K562 (cell line): ENCODE measurements at regions not wholly inside any gene's neighbourhood (a gene's known extent, or its start where the extent isn't known, plus 50 kb on each side); places are given as distances from the start of the nearest gene placed in this dataset.

Experiments used
- BHLHE40 ChIP-seq: IDR thresholded peaks from 2 replicates; pipeline ENCODE4 v1.6.1; 2011; ENCODE audit warnings: low read length, improper control_type of control experiment
- BMI1 ChIP-seq: fragments of 150-350 bp; IDR thresholded peaks from 2 replicates; pipeline ENCODE4 v1.6.1; 2014; ENCODE audit warnings: low read length
- FOSL1 ChIP-seq: fragments of 200-800 bp; sonication (Bioruptor generic); conservative IDR thresholded peaks from 2 replicates; pipeline ENCODE4 v1.6.1; 2016; ENCODE audit warnings: missing genetic modification characterization, missing compliant biosample characterization
- NFE2L1 ChIP-seq: fragments of 450-650 bp; IDR thresholded peaks from 2 replicates; pipeline ENCODE4 v1.6.1; 2016; ENCODE audit warnings: missing genetic modification characterization, low read depth, mild to moderate bottlenecking, missing compliant biosample characterization, moderate library complexity, borderline replicate concordance
- PHTF2 ChIP-seq: fragments of 250-450 bp; sonication (Bioruptor Pico); IDR thresholded peaks from 2 replicates; pipeline ENCODE4 v1.5.0; 2021; ENCODE audit warnings: mild to moderate bottlenecking
- RBBP5 ChIP-seq: fragments of 200-600 bp; sonication (generic); IDR thresholded peaks from 2 replicates; pipeline ENCODE4 v1.6.1; 2012; ENCODE audit warnings: borderline replicate concordance, mild to moderate bottlenecking, low read length, control low read depth, inconsistent platforms; ENCODE audit not compliant: insufficient read depth, poor library complexity, severe bottlenecking
- ZNF644 ChIP-seq: fragments of 200-800 bp; sonication (Bioruptor generic); IDR thresholded peaks from 2 replicates; pipeline ENCODE4 v1.6.1; 2016; ENCODE audit warnings: low read depth, missing genetic modification characterization, missing compliant biosample characterization
- ZNF764 ChIP-seq: fragments of 250-450 bp; sonication (Bioruptor Pico); IDR thresholded peaks from 2 replicates; pipeline ENCODE4 v1.4.0; 2020; ENCODE audit warnings: low read depth, mild to moderate bottlenecking, moderate library complexity
- ZNF766 ChIP-seq: fragments of 200-800 bp; sonication (Bioruptor generic); conservative IDR thresholded peaks from 2 replicates; pipeline ENCODE4 v1.6.1; 2016; ENCODE audit warnings: missing genetic modification characterization, missing compliant biosample characterization
- TF ChIP-seq, protein P1 (sequence below): fragments of 250-450 bp; sonication (Bioruptor Pico); IDR thresholded peaks from 2 replicates; pipeline ENCODE4 v1.5.0; 2020; ENCODE audit warnings: mild to moderate bottlenecking, borderline replicate concordance
- TF ChIP-seq, protein P2 (sequence below): sonication (generic); formaldehyde crosslinking; IDR thresholded peaks from 2 replicates; pipeline ENCODE4 v1.8.0; 2022; ENCODE audit warnings: mild to moderate bottlenecking, missing genetic modification reagents
- TF ChIP-seq, protein P3 (sequence below): fragments of 250-450 bp; sonication (Bioruptor Pico); IDR thresholded peaks from 2 replicates; pipeline ENCODE4 v1.5.0; 2022; ENCODE audit warnings: mild to moderate bottlenecking
- TF ChIP-seq, protein P4 (sequence below): fragments of 450-650 bp; IDR thresholded peaks from 2 replicates; pipeline ENCODE4 v1.7.1; 2018; ENCODE audit warnings: mild to moderate bottlenecking, low read depth; ENCODE audit not compliant: partially characterized antibody
- TF ChIP-seq, protein P5 (sequence below): fragments of 250-450 bp; sonication (Bioruptor Pico); IDR thresholded peaks from 2 replicates; pipeline ENCODE4 v1.4.0; 2020; ENCODE audit warnings: mild to moderate bottlenecking, moderate library complexity
- TF ChIP-seq, protein P6 (sequence below): fragments of 250-450 bp; sonication (Bioruptor Pico); IDR thresholded peaks from 2 replicates; pipeline ENCODE4 v1.4.0; 2020; ENCODE audit warnings: borderline replicate concordance

DNA sequence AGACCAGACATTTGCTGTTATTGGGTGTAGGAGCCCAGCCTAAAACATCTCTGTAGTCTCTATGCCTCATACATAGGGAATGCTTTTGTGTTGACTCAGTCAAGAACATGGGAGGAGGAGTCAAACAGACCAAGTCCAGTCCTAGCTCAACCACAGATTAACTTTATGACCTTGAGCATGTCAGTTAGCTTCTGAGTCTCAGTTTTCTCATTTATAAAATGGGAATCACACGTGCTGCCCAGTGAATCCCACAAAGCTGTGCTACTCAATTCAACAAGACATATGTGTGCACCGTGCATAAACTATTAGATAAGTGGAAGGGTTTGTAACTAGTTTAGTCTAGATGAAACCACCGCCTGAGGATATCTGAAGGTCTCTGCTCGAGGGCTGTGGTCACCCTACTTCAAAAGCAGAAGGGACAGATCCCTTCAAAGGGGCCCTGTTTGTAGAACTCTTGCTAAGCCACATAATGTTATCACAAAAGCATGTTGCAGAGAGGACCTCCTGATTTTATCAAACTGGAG, 109.5 kb upstream of the NFIA start (continued):
- TF ChIP-seq NFE2L1 (tag) (no peak), ZNF644 (tag) (no peak), PHTF2 (CRISPR knock-in tag) (peak; percentile 27; the same call in 1 of the 2 replicates), ZNF766 (CRISPR knock-in tag) (peak; percentile 85), BMI1 (no peak), ZNF764 (CRISPR knock-in tag) (no peak), RBBP5 (no peak), BHLHE40 (peak; percentile 49; the same call in 1 of the 2 replicates), FOSL1 (tag) (peak; percentile 83)
- TF ChIP-seq, protein P1, sequence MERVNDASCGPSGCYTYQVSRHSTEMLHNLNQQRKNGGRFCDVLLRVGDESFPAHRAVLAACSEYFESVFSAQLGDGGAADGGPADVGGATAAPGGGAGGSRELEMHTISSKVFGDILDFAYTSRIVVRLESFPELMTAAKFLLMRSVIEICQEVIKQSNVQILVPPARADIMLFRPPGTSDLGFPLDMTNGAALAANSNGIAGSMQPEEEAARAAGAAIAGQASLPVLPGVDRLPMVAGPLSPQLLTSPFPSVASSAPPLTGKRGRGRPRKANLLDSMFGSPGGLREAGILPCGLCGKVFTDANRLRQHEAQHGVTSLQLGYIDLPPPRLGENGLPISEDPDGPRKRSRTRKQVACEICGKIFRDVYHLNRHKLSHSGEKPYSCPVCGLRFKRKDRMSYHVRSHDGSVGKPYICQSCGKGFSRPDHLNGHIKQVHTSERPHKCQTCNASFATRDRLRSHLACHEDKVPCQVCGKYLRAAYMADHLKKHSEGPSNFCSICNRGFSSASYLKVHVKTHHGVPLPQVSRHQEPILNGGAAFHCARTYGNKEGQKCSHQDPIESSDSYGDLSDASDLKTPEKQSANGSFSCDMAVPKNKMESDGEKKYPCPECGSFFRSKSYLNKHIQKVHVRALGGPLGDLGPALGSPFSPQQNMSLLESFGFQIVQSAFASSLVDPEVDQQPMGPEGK (CRISPR knock-in tag) = no peak
- TF ChIP-seq, protein P2, sequence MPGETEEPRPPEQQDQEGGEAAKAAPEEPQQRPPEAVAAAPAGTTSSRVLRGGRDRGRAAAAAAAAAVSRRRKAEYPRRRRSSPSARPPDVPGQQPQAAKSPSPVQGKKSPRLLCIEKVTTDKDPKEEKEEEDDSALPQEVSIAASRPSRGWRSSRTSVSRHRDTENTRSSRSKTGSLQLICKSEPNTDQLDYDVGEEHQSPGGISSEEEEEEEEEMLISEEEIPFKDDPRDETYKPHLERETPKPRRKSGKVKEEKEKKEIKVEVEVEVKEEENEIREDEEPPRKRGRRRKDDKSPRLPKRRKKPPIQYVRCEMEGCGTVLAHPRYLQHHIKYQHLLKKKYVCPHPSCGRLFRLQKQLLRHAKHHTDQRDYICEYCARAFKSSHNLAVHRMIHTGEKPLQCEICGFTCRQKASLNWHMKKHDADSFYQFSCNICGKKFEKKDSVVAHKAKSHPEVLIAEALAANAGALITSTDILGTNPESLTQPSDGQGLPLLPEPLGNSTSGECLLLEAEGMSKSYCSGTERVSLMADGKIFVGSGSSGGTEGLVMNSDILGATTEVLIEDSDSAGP (CRISPR knock-in tag) = no peak
- TF ChIP-seq, protein P3, sequence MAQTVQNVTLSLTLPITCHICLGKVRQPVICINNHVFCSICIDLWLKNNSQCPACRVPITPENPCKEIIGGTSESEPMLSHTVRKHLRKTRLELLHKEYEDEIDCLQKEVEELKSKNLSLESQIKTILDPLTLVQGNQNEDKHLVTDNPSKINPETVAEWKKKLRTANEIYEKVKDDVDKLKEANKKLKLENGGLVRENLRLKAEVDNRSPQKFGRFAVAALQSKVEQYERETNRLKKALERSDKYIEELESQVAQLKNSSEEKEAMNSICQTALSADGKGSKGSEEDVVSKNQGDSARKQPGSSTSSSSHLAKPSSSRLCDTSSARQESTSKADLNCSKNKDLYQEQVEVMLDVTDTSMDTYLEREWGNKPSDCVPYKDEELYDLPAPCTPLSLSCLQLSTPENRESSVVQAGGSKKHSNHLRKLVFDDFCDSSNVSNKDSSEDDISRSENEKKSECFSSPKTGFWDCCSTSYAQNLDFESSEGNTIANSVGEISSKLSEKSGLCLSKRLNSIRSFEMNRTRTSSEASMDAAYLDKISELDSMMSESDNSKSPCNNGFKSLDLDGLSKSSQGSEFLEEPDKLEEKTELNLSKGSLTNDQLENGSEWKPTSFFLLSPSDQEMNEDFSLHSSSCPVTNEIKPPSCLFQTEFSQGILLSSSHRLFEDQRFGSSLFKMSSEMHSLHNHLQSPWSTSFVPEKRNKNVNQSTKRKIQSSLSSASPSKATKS (CRISPR knock-in tag) = no peak
- TF ChIP-seq, protein P4, sequence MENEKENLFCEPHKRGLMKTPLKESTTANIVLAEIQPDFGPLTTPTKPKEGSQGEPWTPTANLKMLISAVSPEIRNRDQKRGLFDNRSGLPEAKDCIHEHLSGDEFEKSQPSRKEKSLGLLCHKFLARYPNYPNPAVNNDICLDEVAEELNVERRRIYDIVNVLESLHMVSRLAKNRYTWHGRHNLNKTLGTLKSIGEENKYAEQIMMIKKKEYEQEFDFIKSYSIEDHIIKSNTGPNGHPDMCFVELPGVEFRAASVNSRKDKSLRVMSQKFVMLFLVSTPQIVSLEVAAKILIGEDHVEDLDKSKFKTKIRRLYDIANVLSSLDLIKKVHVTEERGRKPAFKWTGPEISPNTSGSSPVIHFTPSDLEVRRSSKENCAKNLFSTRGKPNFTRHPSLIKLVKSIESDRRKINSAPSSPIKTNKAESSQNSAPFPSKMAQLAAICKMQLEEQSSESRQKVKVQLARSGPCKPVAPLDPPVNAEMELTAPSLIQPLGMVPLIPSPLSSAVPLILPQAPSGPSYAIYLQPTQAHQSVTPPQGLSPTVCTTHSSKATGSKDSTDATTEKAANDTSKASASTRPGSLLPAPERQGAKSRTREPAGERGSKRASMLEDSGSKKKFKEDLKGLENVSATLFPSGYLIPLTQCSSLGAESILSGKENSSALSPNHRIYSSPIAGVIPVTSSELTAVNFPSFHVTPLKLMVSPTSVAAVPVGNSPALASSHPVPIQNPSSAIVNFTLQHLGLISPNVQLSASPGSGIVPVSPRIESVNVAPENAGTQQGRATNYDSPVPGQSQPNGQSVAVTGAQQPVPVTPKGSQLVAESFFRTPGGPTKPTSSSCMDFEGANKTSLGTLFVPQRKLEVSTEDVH = no peak
- TF ChIP-seq, protein P5, sequence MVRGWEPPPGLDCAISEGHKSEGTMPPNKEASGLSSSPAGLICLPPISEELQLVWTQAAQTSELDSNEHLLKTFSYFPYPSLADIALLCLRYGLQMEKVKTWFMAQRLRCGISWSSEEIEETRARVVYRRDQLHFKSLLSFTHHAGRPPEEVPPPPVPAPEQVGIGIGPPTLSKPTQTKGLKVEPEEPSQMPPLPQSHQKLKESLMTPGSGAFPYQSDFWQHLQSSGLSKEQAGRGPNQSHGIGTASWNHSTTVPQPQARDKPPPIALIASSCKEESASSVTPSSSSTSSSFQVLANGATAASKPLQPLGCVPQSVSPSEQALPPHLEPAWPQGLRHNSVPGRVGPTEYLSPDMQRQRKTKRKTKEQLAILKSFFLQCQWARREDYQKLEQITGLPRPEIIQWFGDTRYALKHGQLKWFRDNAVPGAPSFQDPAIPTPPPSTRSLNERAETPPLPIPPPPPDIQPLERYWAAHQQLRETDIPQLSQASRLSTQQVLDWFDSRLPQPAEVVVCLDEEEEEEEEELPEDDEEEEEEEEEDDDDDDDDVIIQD = no peak
- TF ChIP-seq, protein P6, sequence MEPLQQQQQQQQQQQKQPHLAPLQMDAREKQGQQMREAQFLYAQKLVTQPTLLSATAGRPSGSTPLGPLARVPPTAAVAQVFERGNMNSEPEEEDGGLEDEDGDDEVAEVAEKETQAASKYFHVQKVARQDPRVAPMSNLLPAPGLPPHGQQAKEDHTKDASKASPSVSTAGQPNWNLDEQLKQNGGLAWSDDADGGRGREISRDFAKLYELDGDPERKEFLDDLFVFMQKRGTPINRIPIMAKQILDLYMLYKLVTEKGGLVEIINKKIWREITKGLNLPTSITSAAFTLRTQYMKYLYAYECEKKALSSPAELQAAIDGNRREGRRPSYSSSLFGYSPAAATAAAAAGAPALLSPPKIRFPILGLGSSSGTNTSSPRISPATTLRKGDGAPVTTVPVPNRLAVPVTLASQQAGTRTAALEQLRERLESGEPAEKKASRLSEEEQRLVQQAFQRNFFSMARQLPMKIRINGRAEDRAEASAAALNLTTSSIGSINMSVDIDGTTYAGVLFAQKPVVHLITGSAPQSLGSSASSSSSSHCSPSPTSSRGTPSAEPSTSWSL = no peak
